ENCODE measurements at regions not wholly inside any gene's neighbourhood (a gene's known extent, or its start where the extent isn't known, plus 50 kb on each side); places are given as distances from the start of the nearest gene placed in this dataset.

- ATAC-seq, result no peak
- BruUV-seq (replicated peaks), result no TSS peak
- CTCF ChIA-PET, result no interaction called here
These were observed 329.5 kb upstream of the KHDRBS2 start for GRCh38 chr6:62615366-62616015.

GRCh38 chr6:62614442-62614841 is 328.4 kb upstream of the KHDRBS2 start:
- no peaks in the 10 kb centered on the region for H3K4me1 ChIP-seq (ENCODE audit: control insufficient read depth, insufficient read depth, low read length)
- DNase-seq (ENCODE audit: low read depth, low spot score), result no peak
- TF ChIP-seq TCF7L2 (IDR thresholded peaks at IDR 0.05; ENCODE audit: low read depth, low read length) (no peak), POLR2AphosphoS5 (IDR thresholded peaks at IDR 0.05; ENCODE audit: low read depth, low read length) (no peak)
- CTCF ChIA-PET, result no interaction called here
- POLR2A ChIA-PET, result no interaction called here
- BruUV-seq (replicated peaks), result no TSS peak
- no peaks in the 10 kb centered on the region for H3K36me3 ChIP-seq (ENCODE audit: control insufficient read depth, insufficient read depth, low read length)
- H3K4me3 ChIP-seq (ENCODE audit: low read depth in 2 of 2, low read length in 2 of 2), result no peak overlapping the region
- intact Hi-C loops (cut with micrococcal nuclease; ENCODE audit: unreplicated experiment), result no loop called here
- in situ Hi-C loops (cut with HindIII; ENCODE audit: low pct_unique_long_range_greater_than_20kb, low sequenced_read_pairs), result no loop called here
- ATAC-seq, result no peak
- H3K9me3 ChIP-seq (ENCODE audit: control insufficient read depth, insufficient read depth, low read depth, low read length), result peaks cover 4% of the 10 kb centered on the region; the same call in 1 of the 2 replicates
- H3K27ac ChIP-seq (ENCODE audit: low read length), result no peak overlapping the region
- H3K27me3 ChIP-seq (ENCODE audit: control insufficient read depth, insufficient read depth, low read length), result no peaks in the 10 kb centered on the region

More at GRCh38 chr6:62615366-62616015, 329.5 kb upstream of the KHDRBS2 start:
- no peak overlapping the region for H3K27ac ChIP-seq (ENCODE audit: low read length)
- H3K27me3 ChIP-seq (ENCODE audit: control insufficient read depth, insufficient read depth, low read length), result no peaks in the 10 kb centered on the region
- POLR2A ChIA-PET, result no interaction called here
- in situ Hi-C loops (cut with HindIII; ENCODE audit: low pct_unique_long_range_greater_than_20kb, low sequenced_read_pairs), result no loop called here
- TF ChIP-seq POLR2AphosphoS5 (IDR thresholded peaks at IDR 0.05; ENCODE audit: low read depth, low read length), result no peak
- intact Hi-C loops (cut with micrococcal nuclease; ENCODE audit: unreplicated experiment), result no loop called here
- no peaks in the 10 kb centered on the region for H3K4me1 ChIP-seq (ENCODE audit: control insufficient read depth, insufficient read depth, low read length)
- peaks cover 4% of the 10 kb centered on the region; the same call in 1 of the 2 replicates for H3K9me3 ChIP-seq (ENCODE audit: control insufficient read depth, insufficient read depth, low read depth, low read length)
- no peaks in the 10 kb centered on the region for H3K36me3 ChIP-seq (ENCODE audit: control insufficient read depth, insufficient read depth, low read length)
- DNase-seq (ENCODE audit: low read depth, low spot score), result no peak
- H3K4me3 ChIP-seq (ENCODE audit: low read depth in 2 of 2, low read length in 2 of 2), result no peak overlapping the region

- POLR2A ChIA-PET, result no interaction called here
- CTCF ChIA-PET, result no interaction called here
- in situ Hi-C loops (cut with HindIII; ENCODE audit: low pct_unique_long_range_greater_than_20kb, low sequenced_read_pairs), result no loop called here
These were observed 327.9 kb upstream of the KHDRBS2 start for GRCh38 chr6:62613928-62614327.

More at GRCh38 chr6:62613928-62614327, 327.9 kb upstream of the KHDRBS2 start:
- no peaks in the 10 kb centered on the region for H3K4me1 ChIP-seq (ENCODE audit: control insufficient read depth, insufficient read depth, low read length)
- no peaks in the 10 kb centered on the region for H3K27me3 ChIP-seq (ENCODE audit: control insufficient read depth, insufficient read depth, low read length)
- no TSS peak for BruUV-seq (replicated peaks)
- intact Hi-C loops (cut with micrococcal nuclease; ENCODE audit: unreplicated experiment), result no loop called here
- no peak for DNase-seq (ENCODE audit: low read depth, low spot score)
- no peak overlapping the region for H3K27ac ChIP-seq (ENCODE audit: low read length)
- no peak overlapping the region for H3K4me3 ChIP-seq (ENCODE audit: low read depth in 2 of 2, low read length in 2 of 2)
- no peaks in the 10 kb centered on the region for H3K9me3 ChIP-seq (ENCODE audit: control insufficient read depth, insufficient read depth, low read depth, low read length)
- no peaks in the 10 kb centered on the region for H3K36me3 ChIP-seq (ENCODE audit: control insufficient read depth, insufficient read depth, low read length)
- no peak for TF ChIP-seq SIN3A (IDR thresholded peaks at IDR 0.05; ENCODE audit: borderline replicate concordance, insufficient read depth, low read depth, low read length)
- no peak for TF ChIP-seq REST (IDR thresholded peaks at IDR 0.05; ENCODE audit: insufficient read depth in 1 of 2, low read depth in 2 of 2, low read length in 1 of 2)
- TF ChIP-seq, protein P1, sequence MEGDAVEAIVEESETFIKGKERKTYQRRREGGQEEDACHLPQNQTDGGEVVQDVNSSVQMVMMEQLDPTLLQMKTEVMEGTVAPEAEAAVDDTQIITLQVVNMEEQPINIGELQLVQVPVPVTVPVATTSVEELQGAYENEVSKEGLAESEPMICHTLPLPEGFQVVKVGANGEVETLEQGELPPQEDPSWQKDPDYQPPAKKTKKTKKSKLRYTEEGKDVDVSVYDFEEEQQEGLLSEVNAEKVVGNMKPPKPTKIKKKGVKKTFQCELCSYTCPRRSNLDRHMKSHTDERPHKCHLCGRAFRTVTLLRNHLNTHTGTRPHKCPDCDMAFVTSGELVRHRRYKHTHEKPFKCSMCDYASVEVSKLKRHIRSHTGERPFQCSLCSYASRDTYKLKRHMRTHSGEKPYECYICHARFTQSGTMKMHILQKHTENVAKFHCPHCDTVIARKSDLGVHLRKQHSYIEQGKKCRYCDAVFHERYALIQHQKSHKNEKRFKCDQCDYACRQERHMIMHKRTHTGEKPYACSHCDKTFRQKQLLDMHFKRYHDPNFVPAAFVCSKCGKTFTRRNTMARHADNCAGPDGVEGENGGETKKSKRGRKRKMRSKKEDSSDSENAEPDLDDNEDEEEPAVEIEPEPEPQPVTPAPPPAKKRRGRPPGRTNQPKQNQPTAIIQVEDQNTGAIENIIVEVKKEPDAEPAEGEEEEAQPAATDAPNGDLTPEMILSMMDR (IDR thresholded peaks at IDR 0.05), result no peak
- no peak for TF ChIP-seq POLR2AphosphoS5 (IDR thresholded peaks at IDR 0.05; ENCODE audit: low read depth, low read length)
- TF ChIP-seq TCF7L2 (IDR thresholded peaks at IDR 0.05; ENCODE audit: low read depth, low read length), result no peak
- no peak for ATAC-seq
